COLO829 (cell line): ENCODE measurements at regions not wholly inside any gene's neighbourhood (a gene's known extent, or its start where the extent isn't known, plus 50 kb on each side); places are given as distances from the start of the nearest gene placed in this dataset.

Source experiments
- DNase-seq: peaks from one replicate; pipeline ENCODE4 v3.0.0; 2012; ENCODE audit warnings: low spot score

DNA sequence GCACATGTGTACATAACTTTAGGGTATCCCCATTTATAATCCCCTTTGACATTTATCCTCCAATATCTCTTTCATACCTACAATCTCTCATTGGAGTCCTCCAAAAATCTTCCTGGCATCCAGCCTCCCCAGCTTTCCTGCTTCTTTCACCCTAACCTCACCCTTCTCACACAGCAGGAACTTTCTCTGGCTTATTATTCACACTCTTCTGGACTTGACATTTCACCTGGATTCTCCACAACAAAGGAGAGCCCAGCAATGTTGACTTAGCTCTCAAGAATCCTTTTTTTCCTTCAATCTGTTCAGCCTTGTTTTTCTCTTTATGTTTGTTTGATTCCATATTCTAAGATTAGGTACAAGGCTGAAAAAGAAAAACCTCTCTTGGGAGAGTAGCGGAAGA, 783.6 kb upstream of the ACVR2A start:
- no peak for DNase-seq

GRCh38 chr2:147057892-147058490, 786.8 kb upstream of the ACVR2A start:
- DNase-seq: no peak

DNA sequence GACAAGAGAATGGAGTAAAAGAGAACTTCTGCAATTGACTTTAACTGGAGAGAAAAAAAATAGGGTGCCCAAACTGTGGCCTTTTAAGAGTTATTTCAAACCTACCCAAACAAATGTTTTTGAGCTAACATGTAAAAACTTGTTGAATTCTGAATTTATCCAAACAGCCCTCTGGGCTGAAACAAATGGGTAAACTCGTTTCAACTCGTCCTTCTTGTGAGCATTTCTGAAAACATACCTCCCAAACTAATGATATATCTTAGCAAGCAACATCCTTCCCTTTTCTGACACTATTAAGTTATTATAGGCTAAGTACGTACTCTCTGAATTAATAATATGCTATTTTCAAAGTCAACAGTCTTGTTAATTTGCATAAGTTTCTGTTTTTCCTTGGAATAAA, 793.0 kb upstream of the ACVR2A start:
- no peak for DNase-seq

- no peak for DNase-seq
These were observed 793.6 kb upstream of the ACVR2A start for GRCh38 chr2:147051248-147051647.

GRCh38 chr2:147049957-147050356, 794.9 kb upstream of the ACVR2A start:
- DNase-seq: no peak

DNA sequence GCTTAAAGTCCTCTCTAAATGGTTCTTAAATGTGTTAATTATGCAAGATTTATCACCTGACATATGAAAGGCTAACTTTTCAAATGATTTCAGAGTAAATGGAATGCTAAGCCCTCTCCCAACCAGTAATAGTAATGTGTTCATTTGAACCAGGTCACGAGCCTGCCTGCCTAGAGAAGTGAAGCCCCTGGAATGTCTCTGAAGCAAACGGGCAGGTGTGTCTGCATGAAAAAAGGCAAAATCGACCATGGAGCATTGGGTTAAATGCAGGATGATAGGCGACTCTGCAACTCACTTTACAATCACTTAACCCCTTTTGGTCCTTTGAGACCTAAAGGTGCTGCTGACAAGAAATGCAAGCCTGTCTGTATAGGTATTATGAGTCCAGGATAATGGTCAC, 798.4 kb upstream of the ACVR2A start:
- no peak for DNase-seq

DNA sequence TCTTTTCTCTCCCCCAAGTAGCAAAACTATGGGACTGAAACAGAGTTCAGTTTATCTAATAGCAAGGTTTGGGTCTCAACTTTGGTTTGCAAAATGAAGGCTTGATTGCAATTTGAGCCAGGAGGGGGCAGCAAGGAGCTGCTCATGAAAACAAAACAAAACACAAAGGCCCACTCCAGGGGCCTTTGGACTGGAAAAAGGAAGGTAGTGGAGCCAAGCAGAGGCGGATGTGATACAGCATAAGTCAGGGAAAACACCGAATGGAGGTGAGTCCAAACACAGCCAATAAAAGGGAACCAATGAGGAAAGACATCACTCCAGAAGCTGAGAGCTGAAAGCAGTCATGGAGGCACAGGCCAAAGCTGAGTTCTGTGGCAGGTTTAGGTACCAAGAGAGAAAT, 799.7 kb upstream of the ACVR2A start:
- no peak for DNase-seq

DNA sequence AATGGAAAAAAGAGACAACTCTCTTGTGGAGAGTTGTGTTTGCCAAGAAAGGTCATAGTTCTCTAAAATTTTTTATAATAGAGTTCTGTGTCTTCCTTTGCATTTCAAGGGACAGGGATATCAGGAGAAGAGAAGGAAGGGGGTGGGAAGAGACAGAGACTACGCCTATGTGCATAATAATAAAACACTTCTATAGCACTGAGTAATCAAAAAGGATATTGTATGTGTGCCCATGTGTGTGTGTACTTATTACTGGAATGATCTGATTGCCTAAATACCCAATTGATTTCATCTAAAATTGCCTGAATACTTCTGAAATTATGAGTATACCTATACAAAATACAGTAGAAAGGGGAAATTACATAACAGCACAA, 803.7 kb upstream of the ACVR2A start:
- DNase-seq: peak; percentile 13

- no peak for DNase-seq
These were observed 804.3 kb upstream of the ACVR2A start for GRCh38 chr2:147040298-147041120.

DNA sequence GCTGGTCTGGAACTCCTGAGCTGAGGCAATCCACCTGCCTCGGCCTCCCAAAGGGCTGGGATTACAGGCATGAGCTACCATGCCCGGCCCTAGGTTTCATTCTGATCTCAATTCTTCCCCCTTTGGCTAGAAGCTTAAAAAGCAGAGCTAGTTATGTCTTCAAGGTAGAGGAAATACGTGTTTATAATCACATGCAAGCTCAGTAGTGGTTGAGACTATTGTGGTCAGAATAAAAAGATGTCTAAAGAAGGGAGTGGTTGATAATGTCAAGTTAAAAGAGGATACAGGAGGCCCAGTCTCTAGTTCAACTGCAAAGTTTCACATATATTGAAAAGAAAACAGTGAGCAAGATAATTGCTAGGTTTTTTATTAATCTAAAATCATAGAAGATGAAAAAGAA, 807.8 kb upstream of the ACVR2A start:
- no peak for DNase-seq

GRCh38 chr2:147033044-147033443, 811.8 kb upstream of the ACVR2A start:
- DNase-seq: peak; percentile 22

- DNase-seq: no peak
These were observed 812.9 kb upstream of the ACVR2A start for GRCh38 chr2:147031897-147032296.

GRCh38 chr2:147030966-147031720, 813.7 kb upstream of the ACVR2A start:
- DNase-seq: no peak

GRCh38 chr2:147027436-147027835, 817.4 kb upstream of the ACVR2A start:
- no peak for DNase-seq

GRCh38 chr2:147026664-147027295, 818.0 kb upstream of the ACVR2A start:
- peak; percentile 23 for DNase-seq

DNA sequence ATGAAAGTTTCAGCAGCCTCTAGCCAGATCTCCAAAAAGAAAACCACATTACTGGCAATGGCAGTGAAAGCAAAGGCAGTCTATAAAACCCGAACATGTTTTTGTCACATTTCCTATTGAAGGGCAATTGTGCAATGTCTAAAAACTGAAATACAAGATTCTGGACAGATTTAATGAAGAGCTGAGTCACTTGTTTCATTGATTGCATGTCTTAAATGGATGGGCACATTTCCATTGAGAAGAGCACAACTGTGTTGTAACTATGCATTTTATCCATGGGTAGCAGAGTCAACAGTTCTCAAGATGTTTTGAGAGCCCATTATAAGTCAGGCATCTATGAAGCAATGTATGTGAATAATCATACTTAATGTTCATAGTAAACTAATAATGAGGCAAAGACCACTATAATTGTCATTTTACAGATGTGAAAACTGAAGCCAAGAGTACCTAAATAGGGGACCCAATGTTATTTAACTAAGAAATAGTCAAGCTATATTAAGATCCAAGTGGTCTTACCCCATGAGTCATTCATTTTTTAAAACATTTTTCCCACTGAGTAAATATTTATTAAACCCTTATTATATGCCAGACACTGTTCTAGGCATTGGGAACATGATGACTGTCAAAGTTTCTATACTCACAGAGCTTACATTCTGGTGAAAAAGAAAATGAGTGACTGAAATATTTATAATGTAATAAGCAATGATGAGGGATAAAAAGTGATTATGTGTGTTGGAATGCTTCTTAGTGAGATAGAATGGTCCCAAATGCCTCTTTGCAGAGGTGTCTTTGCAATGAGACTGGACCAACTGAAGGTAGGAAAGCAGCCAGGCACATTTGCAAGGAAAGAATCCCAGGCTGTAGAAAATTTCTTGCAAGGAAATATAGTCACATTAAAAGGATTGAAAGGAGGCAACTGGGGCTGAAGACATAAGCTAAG, 818.9 kb upstream of the ACVR2A start:
- DNase-seq: no peak

GRCh38 chr2:147019311-147019710, 825.5 kb upstream of the ACVR2A start:
- DNase-seq: no peak

DNA sequence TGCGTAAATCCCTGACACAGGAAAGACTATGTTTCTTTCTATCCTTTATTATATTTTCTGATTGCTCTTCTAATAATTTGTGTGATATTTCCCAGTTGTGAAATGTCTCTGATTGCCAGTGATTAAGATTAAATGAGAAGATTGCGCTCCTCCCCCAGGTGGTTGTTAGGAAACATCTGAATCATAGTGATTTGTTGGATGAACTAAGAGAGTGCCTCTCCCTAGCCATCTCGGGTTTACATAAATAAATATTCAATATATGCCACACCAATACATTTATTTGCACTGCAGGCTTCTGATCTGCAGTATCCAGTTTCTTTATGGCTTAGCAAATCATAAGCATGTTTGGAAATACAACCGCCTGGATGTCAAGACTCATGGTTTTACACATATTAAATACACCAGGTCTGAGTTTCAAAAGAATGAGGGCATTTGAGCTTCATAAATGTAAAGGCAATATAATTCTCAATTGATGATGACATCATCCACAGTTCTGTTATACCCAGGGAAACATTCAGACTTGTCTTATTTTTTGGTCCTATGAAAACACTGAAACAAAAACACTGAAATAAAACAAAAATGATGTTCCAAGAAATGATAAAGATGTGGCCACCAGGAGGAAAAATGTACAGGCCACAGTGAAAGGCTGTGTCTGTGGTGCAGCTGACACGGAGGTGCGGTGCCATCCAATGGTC, 826.7 kb upstream of the ACVR2A start:
- no peak for DNase-seq

GRCh38 chr2:147016181-147016580, 828.6 kb upstream of the ACVR2A start:
- no peak for DNase-seq

GRCh38 chr2:147015591-147015990, 829.2 kb upstream of the ACVR2A start:
- DNase-seq: no peak
